OCI-LY1 (cell line): ENCODE measurements at regions not wholly inside any gene's neighbourhood (a gene's known extent, or its start where the extent isn't known, plus 50 kb on each side); places are given as distances from the start of the nearest gene placed in this dataset.

ENCODE experiments used
- CTCF ChIP-seq: fragments of 200-600 bp; sonication (generic), shearing (Covaris generic); IDR thresholded peaks from 2 replicates; pipeline ENCODE4 v1.5.1; 2017; ENCODE audit warnings: mild to moderate bottlenecking, antibody characterized with exemption, low read length, moderate library complexity, mixed read lengths
- EZH2 ChIP-seq: fragments of 200-600 bp; sonication (generic), shearing (Covaris generic); IDR thresholded peaks from 2 replicates; pipeline ENCODE4 v1.8.0; 2017; ENCODE audit warnings: borderline replicate concordance, mixed run types, mild to moderate bottlenecking, antibody characterized with exemption, low read length, moderate library complexity, mixed read lengths

- no peak for TF ChIP-seq CTCF
- no peak for TF ChIP-seq EZH2
Measured at GRCh38 chr11:71089571-71089970, 162.8 kb downstream of the SHANK2 start.
